Esophagus muscularis mucosa (tissue), 4 donors: ENCODE measurements at regions not wholly inside any gene's neighbourhood (a gene's known extent, or its start where the extent isn't known, plus 50 kb on each side); places are given as distances from the start of the nearest gene placed in this dataset.

Experiments used
- DNase-seq: peaks from one replicate; pipeline ENCODE4 v3.0.0-alpha.2; 2017; ENCODE audit errors: extremely low spot score
- H3K27ac ChIP-seq, 4 donors: fragments of 200-600 bp; sonication (generic); replicated peaks in 1 of 4; 1 replicate in 3 of 4; 2 replicates in 1 of 4; pipeline ENCODE4 v1.5.1; 2016 to 2019; ENCODE audit warnings: mild to moderate bottlenecking in 1 of 4
- H3K27me3 ChIP-seq, 4 donors: fragments of 200-600 bp; sonication (generic); one replicate each; pipeline versions ENCODE4 v1.5.1 to v1.6.0; 2016 to 2019
- H3K36me3 ChIP-seq, 4 donors: fragments of 200-600 bp; sonication (generic); one replicate each; pipeline ENCODE4 v1.5.1; 2016 to 2019
- H3K4me1 ChIP-seq, 4 donors: fragments of 200-600 bp; sonication (generic); one replicate each; pipeline ENCODE4 v1.5.1; 2016 to 2019
- H3K4me3 ChIP-seq, 4 donors: fragments of 200-600 bp; sonication (generic); 1 replicate in 2 of 4; 2 replicates in 2 of 4; pipeline ENCODE4 v1.5.1; 2016 to 2019; ENCODE audit warnings: mild to moderate bottlenecking in 4 of 4, moderate library complexity in 1 of 4
- H3K9me3 ChIP-seq, 4 donors: fragments of 200-600 bp; sonication (generic); 1 replicate in 3 of 4; 2 replicates in 1 of 4; pipeline ENCODE4 v1.5.1; 2016 to 2019
- EP300 ChIP-seq: sonication (generic); formaldehyde crosslinking; IDR thresholded peaks from one replicate; pipeline ENCODE4 v1.6.1; 2017; ENCODE audit warnings: antibody characterized with exemption
- POLR2A ChIP-seq: fragments of 450-650 bp; IDR thresholded peaks from one replicate; pipeline ENCODE4 v1.6.1; 2017; ENCODE audit warnings: antibody characterized with exemption, moderate library complexity, mild to moderate bottlenecking, low read depth
- POLR2AphosphoS5 ChIP-seq, 2 donors: sonication (generic); formaldehyde crosslinking; IDR thresholded peaks; one replicate each; pipeline ENCODE4 v1.6.1; 2017; ENCODE audit warnings: antibody characterized with exemption in 2 of 2
- WGBS: methylation state at CpG from one replicate; pipeline ENCODE4 v1.1.5; 2018; 5-methylcytosine and 5-hydroxymethylcytosine counted together
- intact Hi-C: fragments of 100-400 bp; cut with DNase I; formaldehyde crosslinking; loops from one replicate; pipeline ENCODE4 v1.15.1; 2023
- TF ChIP-seq, protein P1 (sequence below), 3 experiments: fragments of 200-600 bp in 2 of 3; fragments of 450-650 bp in 1 of 3; sonication (generic) in 2 of 3; IDR thresholded peaks; one replicate each; pipeline ENCODE4 v1.5.1; 2017 to 2019; ENCODE audit warnings: antibody characterized with exemption in 3 of 3, mild to moderate bottlenecking in 2 of 3, moderate library complexity in 1 of 3

DNA sequence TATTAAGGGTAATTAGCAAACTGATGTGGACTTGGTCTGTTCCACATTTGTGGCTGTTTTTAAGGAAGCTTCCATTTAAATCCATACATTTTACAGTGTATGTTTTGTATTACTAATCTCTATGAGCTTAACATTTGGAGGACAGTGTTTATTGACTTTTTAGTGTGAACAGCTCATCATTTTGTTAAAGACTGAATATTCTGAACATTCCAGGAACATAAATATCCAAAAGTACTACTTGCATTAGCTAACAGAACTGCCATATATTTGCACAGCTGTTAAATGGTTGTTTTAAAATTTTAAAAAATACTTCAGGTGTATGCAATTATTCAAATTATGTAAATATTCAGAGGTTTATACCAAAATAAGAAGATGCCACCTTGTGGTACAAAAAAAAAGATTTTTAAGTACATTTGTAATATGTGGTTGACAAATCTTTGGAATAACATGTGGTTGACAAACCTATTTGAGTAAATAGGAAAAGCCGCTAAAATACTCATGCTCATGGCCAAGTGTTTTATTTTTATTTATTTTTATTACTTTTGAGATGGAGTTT lies 439.7 kb upstream of the FANCL start:
- Histone ChIP-seq H3K4me1 (no peaks in the 10 kb centered on the region), H3K36me3 (no peaks in the 10 kb centered on the region), H3K27me3 (no peaks in the 10 kb centered on the region), H3K4me3 (no peak overlapping the region), H3K9me3 (peaks cover 0 to 7% (median 0%) of the 10 kb centered on the region in 4 donors), H3K27ac (no peak overlapping the region)
- 83% methylated on average over 1 of the region's 1 CpG for WGBS
- TF ChIP-seq POLR2A (no peak), EP300 (no peak), POLR2AphosphoS5 (IDR thresholded peaks at IDR 0.05) (no peak)
- TF ChIP-seq, protein P1, sequence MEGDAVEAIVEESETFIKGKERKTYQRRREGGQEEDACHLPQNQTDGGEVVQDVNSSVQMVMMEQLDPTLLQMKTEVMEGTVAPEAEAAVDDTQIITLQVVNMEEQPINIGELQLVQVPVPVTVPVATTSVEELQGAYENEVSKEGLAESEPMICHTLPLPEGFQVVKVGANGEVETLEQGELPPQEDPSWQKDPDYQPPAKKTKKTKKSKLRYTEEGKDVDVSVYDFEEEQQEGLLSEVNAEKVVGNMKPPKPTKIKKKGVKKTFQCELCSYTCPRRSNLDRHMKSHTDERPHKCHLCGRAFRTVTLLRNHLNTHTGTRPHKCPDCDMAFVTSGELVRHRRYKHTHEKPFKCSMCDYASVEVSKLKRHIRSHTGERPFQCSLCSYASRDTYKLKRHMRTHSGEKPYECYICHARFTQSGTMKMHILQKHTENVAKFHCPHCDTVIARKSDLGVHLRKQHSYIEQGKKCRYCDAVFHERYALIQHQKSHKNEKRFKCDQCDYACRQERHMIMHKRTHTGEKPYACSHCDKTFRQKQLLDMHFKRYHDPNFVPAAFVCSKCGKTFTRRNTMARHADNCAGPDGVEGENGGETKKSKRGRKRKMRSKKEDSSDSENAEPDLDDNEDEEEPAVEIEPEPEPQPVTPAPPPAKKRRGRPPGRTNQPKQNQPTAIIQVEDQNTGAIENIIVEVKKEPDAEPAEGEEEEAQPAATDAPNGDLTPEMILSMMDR (IDR thresholded peaks at IDR 0.05), result no peak
- no peak for DNase-seq
- intact Hi-C loops, result no loop called here

DNA sequence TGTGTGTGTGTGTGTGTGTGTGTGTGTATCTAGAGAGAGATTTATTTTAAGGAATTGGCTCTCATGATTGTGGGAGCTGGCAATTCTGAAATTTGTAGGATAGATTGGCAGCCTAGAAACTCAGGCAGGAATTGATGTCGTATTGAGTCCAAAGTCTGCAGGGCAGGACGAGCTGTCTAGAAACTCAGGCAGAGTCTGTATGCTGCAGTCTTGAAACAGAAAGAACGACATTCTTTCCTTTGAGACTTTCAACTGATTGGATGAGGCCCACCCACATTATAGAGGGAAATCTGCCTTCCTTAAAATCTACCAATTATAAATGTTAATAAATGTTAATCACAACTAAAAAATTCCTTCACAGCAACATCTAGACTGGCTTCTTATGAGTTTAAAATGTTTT lies 436.6 kb upstream of the FANCL start:
- Histone ChIP-seq H3K4me1 (no peaks in the 10 kb centered on the region), H3K27me3 (no peaks in the 10 kb centered on the region), H3K36me3 (no peaks in the 10 kb centered on the region), H3K4me3 (no peak overlapping the region), H3K9me3 (peaks cover 0 to 7% (median 0%) of the 10 kb centered on the region in 4 donors), H3K27ac (no peak overlapping the region)
- TF ChIP-seq, protein P1 (IDR thresholded peaks at IDR 0.05), result no peak
- TF ChIP-seq EP300, result no peak
- no peak for DNase-seq
- WGBS, result 93% methylated on average over 3 of the region's 3 CpGs
- intact Hi-C loops, result no loop called here

DNA sequence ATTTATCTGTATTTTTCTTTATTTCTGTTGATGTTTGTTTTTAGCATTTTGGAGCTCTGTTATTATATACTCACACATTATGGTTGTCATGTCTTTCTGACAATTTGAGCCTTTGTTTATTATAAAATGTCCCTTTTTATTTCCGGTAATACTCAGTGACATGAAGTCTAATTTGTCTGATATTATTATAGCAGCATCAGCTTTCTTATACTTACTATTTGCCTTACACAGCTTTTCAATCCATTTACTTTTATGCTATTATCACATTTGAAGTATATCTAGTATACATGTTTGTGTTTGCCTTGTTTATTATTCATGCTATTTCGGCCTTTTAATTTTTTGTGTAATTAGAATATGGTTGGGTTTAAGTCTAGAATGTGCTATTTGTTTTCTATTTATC lies 430.6 kb upstream of the FANCL start:
- Histone ChIP-seq H3K36me3 (no peaks in the 10 kb centered on the region), H3K27me3 (no peaks in the 10 kb centered on the region), H3K4me3 (no peak overlapping the region), H3K4me1 (no peaks in the 10 kb centered on the region), H3K9me3 (no peaks in the 10 kb centered on the region), H3K27ac (no peak overlapping the region)
- intact Hi-C loops, result no loop called here
- DNase-seq, result no peak
- TF ChIP-seq POLR2A (no peak), EP300 (no peak), POLR2AphosphoS5 (IDR thresholded peaks at IDR 0.05) (no peak)
- TF ChIP-seq, protein P1 (IDR thresholded peaks at IDR 0.05), result no peak
- 95% methylated on average over 2 of the region's 2 CpGs for WGBS

DNA sequence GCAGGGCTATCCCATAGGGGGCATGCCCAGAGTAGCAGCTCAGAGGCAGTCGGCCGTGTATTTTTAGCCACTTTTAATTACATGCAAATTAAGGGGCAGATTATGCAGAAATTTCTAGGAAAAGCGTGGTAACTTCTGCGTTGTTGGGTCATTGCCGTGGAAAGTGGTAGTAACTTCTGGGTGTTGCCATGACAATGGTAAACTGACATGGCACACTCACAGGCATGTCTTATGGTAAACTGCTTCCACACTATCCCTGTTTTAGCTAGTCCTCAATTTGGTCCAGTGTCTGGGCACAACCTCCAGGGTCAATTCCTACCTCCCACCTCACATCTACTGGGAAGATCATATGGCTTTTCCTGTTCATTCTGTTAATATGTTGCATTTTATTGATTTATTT lies 428.9 kb upstream of the FANCL start:
- intact Hi-C loops, result no loop called here
- WGBS, result 94% methylated on average over 5 of the region's 5 CpGs

More for the DNA sequence above, 428.9 kb upstream of the FANCL start:
- TF ChIP-seq, protein P1 (IDR thresholded peaks at IDR 0.05), result no peak
- TF ChIP-seq POLR2AphosphoS5 (IDR thresholded peaks at IDR 0.05) (no peak), EP300 (no peak)
- Histone ChIP-seq H3K4me3 (no peak overlapping the region), H3K27ac (no peak overlapping the region), H3K36me3 (no peaks in the 10 kb centered on the region), H3K27me3 (no peaks in the 10 kb centered on the region), H3K4me1 (no peaks in the 10 kb centered on the region), H3K9me3 (no peaks in the 10 kb centered on the region)
- DNase-seq, result no peak
